ENCODE measurements at regions not wholly inside any gene's neighbourhood (a gene's known extent, or its start where the extent isn't known, plus 50 kb on each side); places are given as distances from the start of the nearest gene placed in this dataset.

DNA sequence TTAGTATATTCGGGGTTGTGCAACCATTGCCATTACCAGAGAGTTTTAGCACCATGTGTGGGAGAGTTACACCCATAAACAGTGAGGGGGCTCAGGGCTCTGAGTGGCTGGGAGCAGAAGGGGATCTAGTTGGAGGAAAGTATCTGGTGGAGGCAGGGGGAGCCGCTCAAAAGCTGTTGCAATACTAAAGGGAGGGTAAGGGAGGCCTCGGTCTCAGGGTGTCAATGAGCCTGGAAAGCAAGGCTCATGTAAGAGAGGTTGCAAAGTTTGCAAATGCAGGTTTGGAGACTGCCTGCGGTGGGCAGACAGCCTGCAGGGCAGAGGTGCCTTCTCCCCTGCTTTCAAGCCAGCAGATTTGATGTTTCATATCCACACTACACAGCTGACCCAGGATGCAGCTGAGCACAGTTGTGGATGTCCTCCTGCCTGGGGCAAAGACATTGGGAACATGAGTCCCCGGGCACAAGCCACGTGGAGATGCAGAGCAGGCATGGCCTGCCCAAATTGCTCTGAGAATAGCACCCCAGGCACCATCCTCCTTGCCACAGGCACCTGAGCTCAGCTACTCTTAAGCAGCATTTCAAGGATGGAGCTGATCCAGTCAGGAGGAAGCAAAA is 181.4 kb downstream of the TLE3 start:
- no CpG with 5 or more reads among the region's 6 CpGs for WGBS, 2 experiments (ENCODE audit: extremely low coverage in 2 of 2, insufficient read length in 1 of 2)
- no peak overlapping the region for H3K4ac ChIP-seq (ENCODE audit: low read depth, low read length)
- BruUV-seq (replicated peaks) = no TSS peak
- DNase-seq = no peak
- in situ Hi-C loops (cut with MboI; ENCODE audit: low sequenced_read_pairs) (no loop called here), intact Hi-C loops (cut with micrococcal nuclease) (no loop called here), dilution Hi-C loops (cut with HindIII; ENCODE audit: low sequenced_read_pairs, unreplicated experiment) (no loop called here)
- no peak overlapping the region for H3K4me2 ChIP-seq (ENCODE audit: low read depth, low read length)
- no peaks in the 10 kb centered on the region for H3K4me1 ChIP-seq (ENCODE audit: control insufficient read depth, insufficient read depth, low read length)
- no peak overlapping the region for H3K14ac ChIP-seq (replicated peaks; ENCODE audit: low read depth, low read length)
- ChIA-PET CTCF (no interaction called here), POLR2A (ENCODE audit: unreplicated experiment) (no interaction called here)
- no peak overlapping the region for H2AK9ac ChIP-seq (replicated peaks; ENCODE audit: low read depth, low read length, poor library complexity)
- no peak overlapping the region for H3K4me3 ChIP-seq (ENCODE audit: insufficient read depth, low read depth, low read length)
- H3K9me3 ChIP-seq (ENCODE audit: control insufficient read depth, insufficient read depth, low read length) = peaks cover 2% of the 10 kb centered on the region; the same call in 1 of the 2 replicates
- no peak overlapping the region for H2BK15ac ChIP-seq (ENCODE audit: low read depth, low read length)
- TF ChIP-seq MXI1 (IDR thresholded peaks at IDR 0.05; ENCODE audit: borderline replicate concordance, low read depth, low read length) (no peak), CHD1 (IDR thresholded peaks at IDR 0.05; ENCODE audit: low read depth, low read length) (no peak), RAD21 (IDR thresholded peaks at IDR 0.05; ENCODE audit: low read length) (no peak), BHLHE40 (IDR thresholded peaks at IDR 0.05; ENCODE audit: low read depth, low read length) (no peak), CEBPB (IDR thresholded peaks at IDR 0.05; ENCODE audit: low read depth, low read length) (no peak), NFE2L2 (IDR thresholded peaks at IDR 0.05; ENCODE audit: low read depth, low read length) (no peak), FOS (IDR thresholded peaks at IDR 0.05; ENCODE audit: low read depth, low read length) (no peak), SMC3 (IDR thresholded peaks at IDR 0.05; ENCODE audit: low read depth, low read length) (no peak), RCOR1 (IDR thresholded peaks at IDR 0.05; ENCODE audit: insufficient replicate concordance, low read length) (no peak), MAZ (IDR thresholded peaks at IDR 0.05; ENCODE audit: borderline replicate concordance, low read depth, low read length) (no peak), MAFK (IDR thresholded peaks at IDR 0.05; ENCODE audit: low read depth, low read length) (no peak), RFX5 (IDR thresholded peaks at IDR 0.05; ENCODE audit: low read depth, low read length) (no peak)
- TF ChIP-seq, protein P1, sequence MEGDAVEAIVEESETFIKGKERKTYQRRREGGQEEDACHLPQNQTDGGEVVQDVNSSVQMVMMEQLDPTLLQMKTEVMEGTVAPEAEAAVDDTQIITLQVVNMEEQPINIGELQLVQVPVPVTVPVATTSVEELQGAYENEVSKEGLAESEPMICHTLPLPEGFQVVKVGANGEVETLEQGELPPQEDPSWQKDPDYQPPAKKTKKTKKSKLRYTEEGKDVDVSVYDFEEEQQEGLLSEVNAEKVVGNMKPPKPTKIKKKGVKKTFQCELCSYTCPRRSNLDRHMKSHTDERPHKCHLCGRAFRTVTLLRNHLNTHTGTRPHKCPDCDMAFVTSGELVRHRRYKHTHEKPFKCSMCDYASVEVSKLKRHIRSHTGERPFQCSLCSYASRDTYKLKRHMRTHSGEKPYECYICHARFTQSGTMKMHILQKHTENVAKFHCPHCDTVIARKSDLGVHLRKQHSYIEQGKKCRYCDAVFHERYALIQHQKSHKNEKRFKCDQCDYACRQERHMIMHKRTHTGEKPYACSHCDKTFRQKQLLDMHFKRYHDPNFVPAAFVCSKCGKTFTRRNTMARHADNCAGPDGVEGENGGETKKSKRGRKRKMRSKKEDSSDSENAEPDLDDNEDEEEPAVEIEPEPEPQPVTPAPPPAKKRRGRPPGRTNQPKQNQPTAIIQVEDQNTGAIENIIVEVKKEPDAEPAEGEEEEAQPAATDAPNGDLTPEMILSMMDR (conservative IDR thresholded peaks at IDR 0.05; ENCODE audit: low read depth, low read length) = no peak
- TF ChIP-seq, protein P2, sequence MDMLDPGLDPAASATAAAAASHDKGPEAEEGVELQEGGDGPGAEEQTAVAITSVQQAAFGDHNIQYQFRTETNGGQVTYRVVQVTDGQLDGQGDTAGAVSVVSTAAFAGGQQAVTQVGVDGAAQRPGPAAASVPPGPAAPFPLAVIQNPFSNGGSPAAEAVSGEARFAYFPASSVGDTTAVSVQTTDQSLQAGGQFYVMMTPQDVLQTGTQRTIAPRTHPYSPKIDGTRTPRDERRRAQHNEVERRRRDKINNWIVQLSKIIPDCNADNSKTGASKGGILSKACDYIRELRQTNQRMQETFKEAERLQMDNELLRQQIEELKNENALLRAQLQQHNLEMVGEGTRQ (IDR thresholded peaks at IDR 0.05; ENCODE audit: low read depth, low read length) = no peak
- TF ChIP-seq, protein P3, sequence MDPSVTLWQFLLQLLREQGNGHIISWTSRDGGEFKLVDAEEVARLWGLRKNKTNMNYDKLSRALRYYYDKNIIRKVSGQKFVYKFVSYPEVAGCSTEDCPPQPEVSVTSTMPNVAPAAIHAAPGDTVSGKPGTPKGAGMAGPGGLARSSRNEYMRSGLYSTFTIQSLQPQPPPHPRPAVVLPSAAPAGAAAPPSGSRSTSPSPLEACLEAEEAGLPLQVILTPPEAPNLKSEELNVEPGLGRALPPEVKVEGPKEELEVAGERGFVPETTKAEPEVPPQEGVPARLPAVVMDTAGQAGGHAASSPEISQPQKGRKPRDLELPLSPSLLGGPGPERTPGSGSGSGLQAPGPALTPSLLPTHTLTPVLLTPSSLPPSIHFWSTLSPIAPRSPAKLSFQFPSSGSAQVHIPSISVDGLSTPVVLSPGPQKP (IDR thresholded peaks at IDR 0.05; ENCODE audit: borderline replicate concordance, low read depth, low read length) = no peak
- H2BK5ac ChIP-seq (ENCODE audit: low read depth, low read length, poor library complexity, severe bottlenecking) = no peak overlapping the region
- H3K56ac ChIP-seq (ENCODE audit: extremely low read depth, insufficient read depth, low read length) = no peak overlapping the region
- H4K91ac ChIP-seq (ENCODE audit: insufficient read depth, low read depth, low read length) = no peak overlapping the region
- H3K18ac ChIP-seq (ENCODE audit: low read depth, low read length) = no peak overlapping the region
- no peak overlapping the region for H4K5ac ChIP-seq (ENCODE audit: low read depth, low read length)
- ATAC-seq (ENCODE audit: low read depth) = no peak
- H2AK5ac ChIP-seq (ENCODE audit: low read depth, low read length) = no peak overlapping the region
- H4K8ac ChIP-seq (ENCODE audit: low read depth in 2 of 2, low read length in 2 of 2) = no peak overlapping the region
- H3K79me1 ChIP-seq (ENCODE audit: low read depth in 1 of 2, low read length in 2 of 2) = no peaks in the 10 kb centered on the region
- H3K23ac ChIP-seq (ENCODE audit: low read depth, low read length) = no peak overlapping the region
- no peak overlapping the region for H2AFZ ChIP-seq (replicated peaks; ENCODE audit: low read length, poor library complexity)
- no peak overlapping the region for H3K27ac ChIP-seq (ENCODE audit: insufficient read depth, low read length)
- no peak overlapping the region for H2BK20ac ChIP-seq (ENCODE audit: low read depth, low read length)
- no peaks in the 10 kb centered on the region for H4K20me1 ChIP-seq (ENCODE audit: insufficient read depth, low read length)
- H3K36me3 ChIP-seq (ENCODE audit: control insufficient read depth, insufficient read depth, low read length) = no peaks in the 10 kb centered on the region
- peaks cover 73% of the 10 kb centered on the region for H3K27me3 ChIP-seq (ENCODE audit: control insufficient read depth, insufficient read depth, low read length)
- H2BK120ac ChIP-seq (ENCODE audit: low read depth, low read length) = no peak overlapping the region
- no peak overlapping the region for H3K9ac ChIP-seq (ENCODE audit: low read depth, low read length)
- H3K9me1 ChIP-seq (ENCODE audit: insufficient read depth, low read length) = no peaks in the 10 kb centered on the region
